Omental fat pad (tissue), 3 donors: ENCODE measurements at regions not wholly inside any gene's neighbourhood (a gene's known extent, or its start where the extent isn't known, plus 50 kb on each side); places are given as distances from the start of the nearest gene placed in this dataset.

ENCODE experiments used
- ATAC-seq: fragments of 150-250 bp; one replicate; pipeline ENCODE4 v1.9.1; 2016; ENCODE audit warnings: mild to moderate bottlenecking, moderate library complexity; ENCODE audit not compliant: low FRiP score
- DNase-seq: peaks from one replicate; pipeline ENCODE4 v3.0.0-alpha.2; 2019; ENCODE audit warnings: low spot score
- TF ChIP-seq, protein P1 (sequence below), 3 donors: fragments of 450-650 bp; IDR thresholded peaks; one replicate each; pipeline ENCODE4 v1.5.1; 2016 to 2017; ENCODE audit warnings: antibody characterized with exemption in 3 of 3, mild to moderate bottlenecking in 3 of 3, moderate library complexity in 2 of 3

DNA sequence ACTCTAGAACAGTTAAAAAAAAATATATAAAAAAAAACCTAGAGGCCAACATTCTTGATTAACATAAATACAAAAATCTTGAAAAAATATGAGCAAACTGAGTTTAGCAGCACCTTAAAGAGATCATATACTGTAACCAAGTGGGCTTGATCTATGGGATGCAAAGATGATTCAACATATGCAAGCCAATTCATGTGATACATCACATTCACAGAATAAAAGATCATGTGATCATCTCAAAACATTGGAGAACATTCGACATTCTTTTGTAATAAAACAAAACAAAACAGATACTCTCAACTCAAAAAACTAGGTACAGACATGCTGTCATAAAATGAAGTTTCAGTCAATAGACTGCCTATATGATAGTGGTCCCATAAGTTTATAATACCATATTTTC lies 165.4 kb upstream of the NDST4 start:
- TF ChIP-seq, protein P1, sequence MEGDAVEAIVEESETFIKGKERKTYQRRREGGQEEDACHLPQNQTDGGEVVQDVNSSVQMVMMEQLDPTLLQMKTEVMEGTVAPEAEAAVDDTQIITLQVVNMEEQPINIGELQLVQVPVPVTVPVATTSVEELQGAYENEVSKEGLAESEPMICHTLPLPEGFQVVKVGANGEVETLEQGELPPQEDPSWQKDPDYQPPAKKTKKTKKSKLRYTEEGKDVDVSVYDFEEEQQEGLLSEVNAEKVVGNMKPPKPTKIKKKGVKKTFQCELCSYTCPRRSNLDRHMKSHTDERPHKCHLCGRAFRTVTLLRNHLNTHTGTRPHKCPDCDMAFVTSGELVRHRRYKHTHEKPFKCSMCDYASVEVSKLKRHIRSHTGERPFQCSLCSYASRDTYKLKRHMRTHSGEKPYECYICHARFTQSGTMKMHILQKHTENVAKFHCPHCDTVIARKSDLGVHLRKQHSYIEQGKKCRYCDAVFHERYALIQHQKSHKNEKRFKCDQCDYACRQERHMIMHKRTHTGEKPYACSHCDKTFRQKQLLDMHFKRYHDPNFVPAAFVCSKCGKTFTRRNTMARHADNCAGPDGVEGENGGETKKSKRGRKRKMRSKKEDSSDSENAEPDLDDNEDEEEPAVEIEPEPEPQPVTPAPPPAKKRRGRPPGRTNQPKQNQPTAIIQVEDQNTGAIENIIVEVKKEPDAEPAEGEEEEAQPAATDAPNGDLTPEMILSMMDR (IDR thresholded peaks at IDR 0.05), result no peak
- DNase-seq, result no peak
- no peak for ATAC-seq

DNA sequence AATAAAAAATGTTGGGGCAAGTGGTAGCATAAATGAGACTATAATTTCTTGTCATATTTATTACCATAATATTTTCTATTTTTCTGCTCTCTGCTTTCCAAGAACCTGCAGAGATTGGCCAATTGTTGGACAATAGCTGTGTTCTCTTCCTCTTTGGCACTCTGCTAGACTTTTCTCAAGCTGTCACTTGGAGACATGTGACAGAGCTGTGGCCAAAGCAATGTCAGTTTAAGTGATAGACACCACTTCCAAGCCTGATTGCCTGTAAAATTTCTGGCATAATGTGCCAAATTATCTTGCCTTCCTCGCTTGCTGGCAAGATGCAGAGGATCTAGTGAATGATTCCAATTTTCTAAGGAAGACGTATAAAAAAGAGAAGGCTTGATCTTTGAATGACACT lies 162.2 kb upstream of the NDST4 start:
- ATAC-seq (no peak), DNase-seq (no peak)
- TF ChIP-seq, protein P1 (IDR thresholded peaks at IDR 0.05), result no peak

- DNase-seq (no peak), ATAC-seq (no peak)
- TF ChIP-seq, protein P1 (IDR thresholded peaks at IDR 0.05), result no peak
These were observed 161.1 kb upstream of the NDST4 start for GRCh38 chr4:115274545-115274944.

GRCh38 chr4:115272594-115272993 lies 159.2 kb upstream of the NDST4 start:
- DNase-seq, result no peak
- TF ChIP-seq, protein P1 (IDR thresholded peaks at IDR 0.05), result no peak
- ATAC-seq, result no peak

GRCh38 chr4:115272185-115272584 lies 158.8 kb upstream of the NDST4 start:
- TF ChIP-seq, protein P1 (IDR thresholded peaks at IDR 0.05), result no peak
- DNase-seq (no peak), ATAC-seq (no peak)

DNA sequence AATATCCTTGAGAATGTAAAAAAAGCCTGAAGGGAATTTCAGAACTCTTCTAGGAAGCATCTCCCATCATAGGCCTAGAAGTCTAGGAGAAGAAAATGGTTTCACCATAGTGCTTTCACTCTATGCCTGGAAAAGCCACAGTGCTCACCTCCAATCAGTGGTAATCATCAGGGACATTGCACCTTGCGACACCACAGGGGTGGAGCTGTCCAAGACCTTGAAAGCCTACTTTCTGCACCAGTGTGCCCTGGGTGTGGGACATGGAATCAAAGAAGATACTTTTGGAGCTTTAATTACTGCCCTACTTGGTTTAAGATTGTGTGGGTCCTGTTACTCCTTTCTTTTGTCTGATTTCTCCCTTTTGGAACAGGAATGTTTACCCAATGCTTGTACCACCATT lies 146.8 kb upstream of the NDST4 start:
- DNase-seq (no peak), ATAC-seq (no peak)
- TF ChIP-seq, protein P1 (IDR thresholded peaks at IDR 0.05), result no peak

GRCh38 chr4:115259642-115260041 lies 146.2 kb upstream of the NDST4 start:
- ATAC-seq (no peak), DNase-seq (no peak)
- TF ChIP-seq, protein P1 (IDR thresholded peaks at IDR 0.05), result no peak
